ENCODE measurements at regions not wholly inside any gene's neighbourhood (a gene's known extent, or its start where the extent isn't known, plus 50 kb on each side); places are given as distances from the start of the nearest gene placed in this dataset.

DNA sequence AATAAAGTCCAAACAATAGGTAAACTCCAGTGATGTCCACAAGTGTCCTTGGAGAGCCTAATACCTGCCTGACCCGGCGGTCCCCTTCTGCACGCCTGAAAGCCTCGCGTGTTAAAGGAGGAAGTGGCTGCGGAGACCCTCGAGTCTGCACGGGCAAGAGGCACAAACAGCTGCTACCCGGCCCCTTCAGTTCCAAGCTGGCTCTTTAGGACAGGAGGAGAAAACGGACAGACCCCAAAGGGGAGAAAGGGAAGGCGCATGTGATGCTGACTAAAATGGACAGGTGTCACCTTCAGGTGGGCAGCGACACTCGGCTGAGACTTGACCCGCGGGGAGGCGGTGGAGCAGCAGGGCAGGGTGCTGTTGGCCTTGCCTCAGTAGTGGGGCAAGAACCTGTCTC is 102.7 kb upstream of the TENM3 start:
- TF ChIP-seq, protein P1, sequence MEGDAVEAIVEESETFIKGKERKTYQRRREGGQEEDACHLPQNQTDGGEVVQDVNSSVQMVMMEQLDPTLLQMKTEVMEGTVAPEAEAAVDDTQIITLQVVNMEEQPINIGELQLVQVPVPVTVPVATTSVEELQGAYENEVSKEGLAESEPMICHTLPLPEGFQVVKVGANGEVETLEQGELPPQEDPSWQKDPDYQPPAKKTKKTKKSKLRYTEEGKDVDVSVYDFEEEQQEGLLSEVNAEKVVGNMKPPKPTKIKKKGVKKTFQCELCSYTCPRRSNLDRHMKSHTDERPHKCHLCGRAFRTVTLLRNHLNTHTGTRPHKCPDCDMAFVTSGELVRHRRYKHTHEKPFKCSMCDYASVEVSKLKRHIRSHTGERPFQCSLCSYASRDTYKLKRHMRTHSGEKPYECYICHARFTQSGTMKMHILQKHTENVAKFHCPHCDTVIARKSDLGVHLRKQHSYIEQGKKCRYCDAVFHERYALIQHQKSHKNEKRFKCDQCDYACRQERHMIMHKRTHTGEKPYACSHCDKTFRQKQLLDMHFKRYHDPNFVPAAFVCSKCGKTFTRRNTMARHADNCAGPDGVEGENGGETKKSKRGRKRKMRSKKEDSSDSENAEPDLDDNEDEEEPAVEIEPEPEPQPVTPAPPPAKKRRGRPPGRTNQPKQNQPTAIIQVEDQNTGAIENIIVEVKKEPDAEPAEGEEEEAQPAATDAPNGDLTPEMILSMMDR (IDR thresholded peaks at IDR 0.05 in 8 of 11, conservative IDR thresholded peaks at IDR 0.05 in 3 of 11), result no peak
- no peak for TF ChIP-seq POLR2A (IDR thresholded peaks at IDR 0.05)
